PC-3 (cell line): ENCODE measurements at regions not wholly inside any gene's neighbourhood (a gene's known extent, or its start where the extent isn't known, plus 50 kb on each side); places are given as distances from the start of the nearest gene placed in this dataset.

Experiments used
- ATAC-seq: fragments of 200-7000 bp; cut with Tn5 transposase; 2 replicates; pipeline ENCODE4 v1.9.1; 2020; ENCODE audit warnings: mild to moderate bottlenecking, moderate library complexity
- BruUV-seq: library from RNA; stranded (reverse); fragments of 400-500 nt; replicated peaks from 2 replicates; lab custom pipeline; 2021; lab: Mats Ljungman, UMichigan
- CTCF ChIA-PET: fragments of 300-600 bp; sonication (Branson Sonifier 250); formaldehyde crosslinking; loops from one replicate; lab custom pipeline; 2022; ENCODE audit warnings: antibody characterized with exemption; lab: Charles Lee
- POLR2A ChIA-PET: fragments of 300-600 bp; sonication (Branson Sonifier 250); formaldehyde crosslinking; loops from one replicate; lab custom pipeline; 2022; ENCODE audit warnings: antibody characterized with exemption; ENCODE audit not compliant: unreplicated experiment; lab: Charles Lee
- DNase-seq: peaks from one replicate; pipeline ENCODE4 v3.0.0-alpha.2; 2015
- H2AFZ ChIP-seq: fragments of 300-600 bp; sonication (generic); 2 replicates; pipeline ENCODE4 v1.6.0; 2016; ENCODE audit warnings: antibody characterized with exemption, low read length
- H3F3A ChIP-seq: fragments of 300-600 bp; sonication (generic); one replicate; pipeline ENCODE4 v1.6.0; 2017; ENCODE audit warnings: antibody characterized with exemption, low read length, control low read depth, mild to moderate bottlenecking; ENCODE audit not compliant: unreplicated experiment
- H3K27ac ChIP-seq: fragments of 300-600 bp; sonication (generic); 2 replicates; pipeline ENCODE4 v1.5.1; 2016; ENCODE audit warnings: mild to moderate bottlenecking, low read length
- H3K27me3 ChIP-seq: fragments of 300-600 bp; sonication (generic); 2 replicates; pipeline ENCODE4 v1.6.1; 2016; ENCODE audit warnings: low read length, mixed read lengths
- H3K36me3 ChIP-seq: fragments of 300-600 bp; sonication (generic); 2 replicates; pipeline ENCODE4 v1.6.1; 2016; ENCODE audit warnings: low read depth, mixed run types, low read length, mixed read lengths
- H3K4me1 ChIP-seq: fragments of 300-600 bp; sonication (generic); 2 replicates; pipeline ENCODE4 v1.5.1; 2016; ENCODE audit warnings: low read length; ENCODE audit not compliant: insufficient read depth
- H3K4me2 ChIP-seq: fragments of 300-600 bp; sonication (generic); 2 replicates; pipeline ENCODE4 v1.6.0; 2016; ENCODE audit warnings: low read length
- H3K4me3 ChIP-seq: fragments of 300-600 bp; sonication (generic); 2 replicates; pipeline ENCODE4 v1.5.1; 2016; ENCODE audit warnings: mild to moderate bottlenecking, low read length, mixed read lengths
- H3K79me2 ChIP-seq: fragments of 300-600 bp; sonication (generic); 2 replicates; pipeline ENCODE4 v1.6.1; 2017; ENCODE audit warnings: low read length, mixed read lengths
- H3K9ac ChIP-seq: fragments of 300-600 bp; sonication (generic); 2 replicates; pipeline ENCODE4 v1.6.0; 2016; ENCODE audit warnings: mild to moderate bottlenecking, low read length
- H3K9me2 ChIP-seq: fragments of 300-600 bp; sonication (generic); replicated peaks from 2 replicates; pipeline ENCODE4 v1.6.1; 2016; ENCODE audit warnings: mixed run types, low read length, mixed read lengths
- H3K9me3 ChIP-seq: fragments of 300-600 bp; sonication (generic); 2 replicates; pipeline ENCODE4 v1.6.1; 2016; ENCODE audit warnings: low read length, mixed read lengths
- H4K20me1 ChIP-seq: fragments of 300-600 bp; sonication (generic); 2 replicates; pipeline ENCODE4 v1.6.1; 2016; ENCODE audit warnings: low read length, mixed read lengths
- CTCF ChIP-seq: fragments of 300-600 bp; sonication (generic); conservative IDR thresholded peaks from 2 replicates; pipeline ENCODE4 v1.5.1; 2017; ENCODE audit warnings: antibody characterized with exemption, low read depth, mild to moderate bottlenecking, low read length
- EZH2 ChIP-seq: fragments of 300-600 bp; sonication (generic); IDR thresholded peaks from one replicate; pipeline ENCODE4 v1.6.1; 2017; ENCODE audit warnings: antibody characterized with exemption, mild to moderate bottlenecking, low read length; ENCODE audit not compliant: unreplicated experiment
- EZH2phosphoT487 ChIP-seq: fragments of 300-600 bp; sonication (generic); IDR thresholded peaks from 2 replicates; pipeline ENCODE4 v1.6.1; 2018; ENCODE audit warnings: mild to moderate bottlenecking, antibody characterized with exemption, low read length, borderline replicate concordance
- intact Hi-C: fragments of 100-400 bp; cut with micrococcal nuclease; formaldehyde crosslinking; loops from 2 replicates; pipeline ENCODE4 v1.9.0; 2023

GRCh38 chr6:99768166-99768565 lies 161.5 kb downstream of the PRDM13 start:
- H3K9me3 ChIP-seq = no peaks in the 10 kb centered on the region
- H3K4me2 ChIP-seq = no peak overlapping the region
- BruUV-seq = no TSS peak
- no peak overlapping the region for H3K4me3 ChIP-seq
- CTCF ChIA-PET = no interaction called here
- H3K4me1 ChIP-seq = no peaks in the 10 kb centered on the region
- H3F3A ChIP-seq = no peaks in the 10 kb centered on the region
- intact Hi-C loops = no loop called here
- POLR2A ChIA-PET = no interaction called here
- no peaks in the 10 kb centered on the region for H3K36me3 ChIP-seq
- no peak for TF ChIP-seq EZH2phosphoT487
- TF ChIP-seq EZH2 = no peak
- TF ChIP-seq CTCF = no peak
- no peaks in the 10 kb centered on the region for H3K9me2 ChIP-seq
- H4K20me1 ChIP-seq = no peaks in the 10 kb centered on the region
- ATAC-seq (no peak), DNase-seq (no peak)
- no peak overlapping the region for H3K27ac ChIP-seq
- peaks cover 20% of the 10 kb centered on the region for H3K27me3 ChIP-seq
- H3K9ac ChIP-seq = no peak overlapping the region
- no peak overlapping the region for H2AFZ ChIP-seq
- H3K79me2 ChIP-seq = no peaks in the 10 kb centered on the region

GRCh38 chr6:99779631-99780555 lies 173.3 kb downstream of the PRDM13 start:
- Histone ChIP-seq H3K9ac (no peak overlapping the region), H3K79me2 (no peaks in the 10 kb centered on the region), H3K27me3 (peaks cover 18% of the 10 kb centered on the region), H3F3A (no peaks in the 10 kb centered on the region), H3K9me2 (no peaks in the 10 kb centered on the region), H3K9me3 (no peaks in the 10 kb centered on the region), H2AFZ (no peak overlapping the region), H3K27ac (no peak overlapping the region), H4K20me1 (no peaks in the 10 kb centered on the region), H3K36me3 (no peaks in the 10 kb centered on the region), H3K4me2 (no peak overlapping the region), H3K4me3 (no peak overlapping the region), H3K4me1 (no peaks in the 10 kb centered on the region)
- no peak for DNase-seq
- TF ChIP-seq EZH2phosphoT487 (no peak), CTCF (no peak), EZH2 (no peak)
- CTCF ChIA-PET = no interaction called here
- no peak for ATAC-seq
- intact Hi-C loops = no loop called here
- no TSS peak for BruUV-seq
- POLR2A ChIA-PET = no interaction called here

- intact Hi-C loops = no loop called here
- no peaks in the 10 kb centered on the region for H3K36me3 ChIP-seq
- H3F3A ChIP-seq = no peaks in the 10 kb centered on the region
These were observed 173.9 kb downstream of the PRDM13 start for GRCh38 chr6:99780556-99780885.

More at GRCh38 chr6:99780556-99780885, 173.9 kb downstream of the PRDM13 start:
- H3K4me3 ChIP-seq = no peak overlapping the region
- no peak overlapping the region for H3K4me2 ChIP-seq
- H3K9me3 ChIP-seq = no peaks in the 10 kb centered on the region
- peaks cover 24% of the 10 kb centered on the region for H3K27me3 ChIP-seq
- no peaks in the 10 kb centered on the region for H4K20me1 ChIP-seq
- no peaks in the 10 kb centered on the region for H3K4me1 ChIP-seq
- ATAC-seq = no peak
- DNase-seq = no peak
- POLR2A ChIA-PET = no interaction called here
- H3K27ac ChIP-seq = no peak overlapping the region
- BruUV-seq = no TSS peak
- CTCF ChIA-PET = no interaction called here
- H3K9ac ChIP-seq = no peak overlapping the region
- no peaks in the 10 kb centered on the region for H3K79me2 ChIP-seq
- no peak overlapping the region for H2AFZ ChIP-seq
- H3K9me2 ChIP-seq = no peaks in the 10 kb centered on the region
- no peak for TF ChIP-seq EZH2phosphoT487
- TF ChIP-seq CTCF = no peak
- TF ChIP-seq EZH2 = no peak
